Thyroid gland (tissue), 4 donors: ENCODE measurements at regions not wholly inside any gene's neighbourhood (a gene's known extent, or its start where the extent isn't known, plus 50 kb on each side); places are given as distances from the start of the nearest gene placed in this dataset.

Experiments used
- DNase-seq, 2 donors: peaks; one replicate each; pipeline ENCODE4 v3.0.0-alpha.2; 2019
- H3K27ac ChIP-seq, 3 donors: fragments of 200-600 bp; sonication (generic); 1 replicate in 2 of 3; 2 replicates in 1 of 3; pipeline ENCODE4 v1.5.1; 2016 to 2019; ENCODE audit warnings: mild to moderate bottlenecking in 1 of 3, moderate library complexity in 1 of 3
- H3K27me3 ChIP-seq: fragments of 200-600 bp; sonication (generic); one replicate; pipeline ENCODE4 v1.5.1; 2019
- H3K36me3 ChIP-seq, 2 donors: fragments of 200-600 bp; sonication (generic); one replicate each; pipeline ENCODE4 v1.5.1; 2016 to 2019
- H3K4me1 ChIP-seq, 2 donors: fragments of 200-600 bp; sonication (generic); one replicate each; pipeline ENCODE4 v1.5.1; 2017 to 2019
- H3K4me3 ChIP-seq, 3 donors: fragments of 200-600 bp; sonication (generic); replicated peaks in 1 of 3; 1 replicate in 2 of 3; 2 replicates in 1 of 3; pipeline ENCODE4 v1.5.1; 2016; ENCODE audit warnings: mild to moderate bottlenecking in 1 of 3
- H3K9me3 ChIP-seq: fragments of 200-600 bp; sonication (generic); one replicate; pipeline ENCODE4 v1.5.1; 2017
- CTCF ChIP-seq, 6 experiments: fragments of 200-600 bp in 3 of 6; fragments of 450-650 bp in 3 of 6; sonication (generic) in 3 of 6; IDR thresholded peaks; one replicate each; pipeline ENCODE4 v1.5.1; 2016 to 2019; ENCODE audit warnings: antibody characterized with exemption in 6 of 6, mild to moderate bottlenecking in 2 of 6, inconsistent platforms in 1 of 6, moderate library complexity in 1 of 6
- POLR2A ChIP-seq, 2 donors: fragments of 450-650 bp; IDR thresholded peaks; one replicate each; pipeline ENCODE4 v1.6.1; 2017; ENCODE audit warnings: antibody characterized with exemption in 2 of 2, mild to moderate bottlenecking in 2 of 2, moderate library complexity in 1 of 2
- WGBS, 2 donors: methylation state at CpG; one replicate each; pipeline ENCODE4 v1.1.5; 2017; 5-methylcytosine and 5-hydroxymethylcytosine counted together
- intact Hi-C: fragments of 100-400 bp; cut with DNase I; formaldehyde crosslinking; loops from one replicate; pipeline ENCODE4 v1.15.1; 2023

DNA sequence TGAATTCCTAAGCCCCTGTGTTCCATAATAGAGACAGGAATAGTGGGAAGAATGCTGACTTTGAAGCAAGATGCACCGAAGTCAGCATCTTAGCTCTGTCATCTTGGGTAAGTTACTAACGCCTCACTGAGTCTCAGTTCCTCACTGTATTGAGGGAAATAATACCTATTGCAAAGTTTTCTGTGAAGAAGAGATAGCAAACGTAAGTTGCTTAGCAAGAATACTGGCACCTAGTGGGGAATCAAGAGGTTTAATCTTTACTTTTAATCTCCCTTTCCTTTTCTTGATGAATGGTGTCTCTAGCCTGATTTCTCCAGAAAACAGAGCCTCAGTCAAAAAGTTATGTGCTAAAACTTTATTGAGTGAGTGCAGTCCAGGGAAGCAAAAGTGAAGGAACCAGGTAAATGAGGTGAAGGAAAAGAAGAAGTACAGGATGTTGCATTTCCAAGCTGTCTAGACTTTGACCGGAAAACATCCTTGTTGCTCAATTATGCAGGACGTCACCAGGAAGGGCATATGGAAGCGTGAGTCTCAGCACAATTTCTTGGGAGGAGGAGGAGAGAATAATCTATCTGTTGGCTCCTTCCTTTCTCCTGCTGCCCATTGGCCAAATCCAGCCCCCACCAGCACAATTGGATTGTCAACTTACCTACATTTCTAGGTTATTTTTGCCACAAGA is 210.0 kb downstream of the B3GLCT start:
- Histone ChIP-seq H3K27me3 (no peaks in the 10 kb centered on the region), H3K4me1 (no peaks in the 10 kb centered on the region), H3K27ac (no peak overlapping the region), H3K36me3 (no peaks in the 10 kb centered on the region), H3K4me3 (no peak overlapping the region), H3K9me3 (no peaks in the 10 kb centered on the region)
- intact Hi-C loops = no loop called here
- WGBS, 2 donors = 63 to 68% methylated on average over 6 of the region's 6 CpGs
- no peak for DNase-seq
- no peak for TF ChIP-seq POLR2A (IDR thresholded peaks at IDR 0.05)
- TF ChIP-seq CTCF (IDR thresholded peaks at IDR 0.05) = peak in 3 of 6 experiments; percentile 23 to 26 (median 25)

GRCh38 chr13:31413516-31413915 is 213.7 kb downstream of the B3GLCT start:
- Histone ChIP-seq H3K27ac (no peak overlapping the region), H3K4me1 (no peaks in the 10 kb centered on the region), H3K4me3 (no peak overlapping the region), H3K9me3 (no peaks in the 10 kb centered on the region), H3K36me3 (no peaks in the 10 kb centered on the region), H3K27me3 (no peaks in the 10 kb centered on the region)
- intact Hi-C loops = no loop called here
- no peak for DNase-seq
- 62 to 73% methylated on average over 3 of the region's 3 CpGs for WGBS, 2 donors
- TF ChIP-seq CTCF (IDR thresholded peaks at IDR 0.05) (no peak), POLR2A (IDR thresholded peaks at IDR 0.05) (no peak)

DNA sequence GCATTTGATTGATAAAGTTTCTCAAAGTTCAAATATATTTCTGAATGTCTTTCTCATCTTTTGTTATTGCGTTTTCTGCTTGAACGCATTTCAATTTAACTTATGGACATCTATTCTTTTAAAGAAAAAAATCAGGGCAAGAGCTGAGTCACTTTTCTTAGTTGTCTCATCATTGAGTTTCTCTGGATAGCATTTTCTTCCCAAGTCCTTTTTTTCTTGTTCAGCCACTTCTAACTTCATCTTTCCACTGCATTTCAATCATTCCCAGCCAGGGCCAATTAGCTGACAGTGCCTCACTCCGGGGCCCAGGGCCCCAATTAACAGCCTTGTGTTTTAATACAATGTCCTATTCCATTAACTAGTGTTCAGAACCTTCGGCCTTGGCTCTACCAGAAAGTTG is 216.3 kb downstream of the B3GLCT start:
- H3K9me3 ChIP-seq = no peaks in the 10 kb centered on the region
- H3K36me3 ChIP-seq = no peaks in the 10 kb centered on the region
- H3K4me3 ChIP-seq = no peak overlapping the region
- DNase-seq = no peak
- 84 to 87% methylated on average over 4 of the region's 4 CpGs for WGBS, 2 donors
- TF ChIP-seq POLR2A (IDR thresholded peaks at IDR 0.05) = no peak
- TF ChIP-seq CTCF (IDR thresholded peaks at IDR 0.05) = no peak
- no peaks in the 10 kb centered on the region for H3K27me3 ChIP-seq
- intact Hi-C loops = no loop called here
- H3K27ac ChIP-seq = no peak overlapping the region
- H3K4me1 ChIP-seq = no peaks in the 10 kb centered on the region

DNA sequence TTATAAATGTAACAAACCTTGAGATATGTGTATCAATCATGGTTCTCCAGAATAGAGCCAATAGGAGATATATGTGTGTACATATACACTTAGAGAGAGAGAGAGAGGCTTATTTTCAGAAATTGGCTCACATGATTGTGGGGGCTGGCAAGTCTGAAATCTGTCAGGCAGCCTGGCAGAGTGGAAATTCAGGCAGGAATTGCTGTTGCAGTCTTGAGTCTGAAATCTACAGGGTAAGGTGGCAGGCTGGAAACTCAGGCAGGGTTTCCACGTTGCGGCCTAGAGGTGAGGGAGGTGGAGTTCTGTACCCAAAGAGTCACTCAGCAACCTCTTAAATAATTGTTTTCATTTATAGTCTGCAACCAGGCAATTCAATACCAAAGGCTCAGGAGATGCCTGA is 218.4 kb downstream of the B3GLCT start:
- Histone ChIP-seq H3K27ac (no peak overlapping the region), H3K27me3 (no peaks in the 10 kb centered on the region), H3K9me3 (no peaks in the 10 kb centered on the region), H3K4me3 (no peak overlapping the region), H3K36me3 (no peaks in the 10 kb centered on the region), H3K4me1 (no peaks in the 10 kb centered on the region)
- no peak for DNase-seq
- 86 to 96% methylated on average over 2 of the region's 2 CpGs for WGBS, 2 donors
- no peak for TF ChIP-seq CTCF (IDR thresholded peaks at IDR 0.05)
- TF ChIP-seq POLR2A (IDR thresholded peaks at IDR 0.05) = no peak
- intact Hi-C loops = no loop called here

- Histone ChIP-seq H3K4me1 (no peaks in the 10 kb centered on the region), H3K9me3 (no peaks in the 10 kb centered on the region), H3K36me3 (no peaks in the 10 kb centered on the region), H3K27me3 (no peaks in the 10 kb centered on the region), H3K27ac (no peak overlapping the region), H3K4me3 (no peak overlapping the region)
- intact Hi-C loops = loop anchor here (5.0 kb wide), 1 partner anchor 184 kb away; no protein-coding TSS in a partner anchor
- TF ChIP-seq POLR2A (IDR thresholded peaks at IDR 0.05) = no peak
- no peak for TF ChIP-seq CTCF (IDR thresholded peaks at IDR 0.05)
- 78 to 93% methylated on average over 1 of the region's 1 CpG for WGBS, 2 donors
- no peak for DNase-seq
These were observed 222.0 kb downstream of the B3GLCT start for GRCh38 chr13:31421756-31422155.
